K562 (cell line): ENCODE measurements at regions not wholly inside any gene's neighbourhood (a gene's known extent, or its start where the extent isn't known, plus 50 kb on each side); places are given as distances from the start of the nearest gene placed in this dataset.

Source experiments
- ATAC-seq: fragments of 200-7000 bp; cut with Tn5 transposase; 3 replicates; pipeline ENCODE4 v1.9.1; 2020; ENCODE audit warnings: moderate library complexity
- BruUV-seq: library from RNA; stranded (reverse); fragments of 400-500 nt; replicated peaks from 2 replicates; lab custom pipeline; 2021; lab: Mats Ljungman, UMichigan
- CTCF ChIA-PET: fragments of 300-600 bp; formaldehyde crosslinking; extraction: SDS; loops from one replicate; lab custom pipeline; 2021; ENCODE audit warnings: low intra/inter-chr PET ratio; lab: Yijun Ruan, JAX
- POLR2A ChIA-PET: fragments of 300-600, 350-650 bp; sonication (Branson Sonifier 250); formaldehyde crosslinking; extraction: SDS; loops from one replicate; lab custom pipeline; 2021; ENCODE audit warnings: antibody characterized with exemption, inconsistent platforms; lab: Yijun Ruan, JAX
- DNase-seq, 4 experiments: peaks; one replicate each; pipeline versions ENCODE4 v3.0.0 to v3.0.0-alpha.2; 2011 to 2018; ENCODE audit warnings: low spot score in 3 of 4, mixed read lengths in 3 of 4; ENCODE audit errors: extremely low read depth in 1 of 4
- FAIRE-seq: peaks from 2 replicates; lab custom pipeline; 2011; peaks lifted over from hg19 to GRCh38; lab: Jason Lieb, UNC
- H2AFZ ChIP-seq: 2 replicates; pipeline ENCODE4 v1.6.0; 2011; ENCODE audit warnings: low read depth, low read length, control low read depth, inconsistent platforms
- H3K27ac ChIP-seq: fragments of 200-600 bp; 3 replicates; pipeline ENCODE4 v1.8.0; 2011; ENCODE audit warnings: low read depth, mild to moderate bottlenecking, control low read depth, inconsistent platforms, low read length, moderate library complexity, mixed read lengths; ENCODE audit errors: extremely low read depth
- H3K27me3 ChIP-seq, 2 experiments: fragments of 300-600 bp in 1 of 2; 2 replicates in 1 of 2; 3 replicates in 1 of 2; pipeline versions ENCODE4 v1.6.0 to v1.8.0; 2011; ENCODE audit warnings: inconsistent platforms in 2 of 2, low read length in 2 of 2, mild to moderate bottlenecking in 1 of 2, mixed read lengths in 1 of 2, moderate library complexity in 1 of 2; ENCODE audit not compliant: control insufficient read depth in 2 of 2, insufficient read depth in 2 of 2
- H3K36me3 ChIP-seq: fragments of 300-600 bp; 3 replicates; pipeline ENCODE4 v1.8.0; 2011; ENCODE audit warnings: mild to moderate bottlenecking, low read length, inconsistent platforms; ENCODE audit not compliant: control insufficient read depth, insufficient read depth
- H3K4me1 ChIP-seq, 2 experiments: fragments of 200-600 bp in 1 of 2; replicated peaks in 1 of 2; 2 replicates in 1 of 2; 3 replicates in 1 of 2; pipeline versions ENCODE4 v1.5.1 to v1.8.0; 2011; ENCODE audit warnings: inconsistent platforms in 2 of 2, low read length in 2 of 2, mild to moderate bottlenecking in 1 of 2, mixed read lengths in 1 of 2, moderate library complexity in 1 of 2; ENCODE audit not compliant: control insufficient read depth in 2 of 2, insufficient read depth in 2 of 2
- H3K4me2 ChIP-seq: 2 replicates; pipeline ENCODE4 v1.6.1; 2011; ENCODE audit warnings: low read length, control low read depth, inconsistent platforms, mixed read lengths; ENCODE audit not compliant: insufficient read depth
- H3K4me3 ChIP-seq: fragments of 200-600 bp; sonication (generic), shearing (Covaris generic); 2 replicates; pipeline ENCODE4 v1.5.1; 2016; ENCODE audit warnings: control low read depth, inconsistent platforms
- H3K79me2 ChIP-seq: fragments of 200-600 bp; 3 replicates; pipeline ENCODE4 v1.8.0; 2011; ENCODE audit warnings: low read length, inconsistent platforms; ENCODE audit not compliant: control insufficient read depth, insufficient read depth
- H3K9ac ChIP-seq, 2 experiments: 2 replicates each; pipeline versions ENCODE4 v1.6.0 to v1.6.1; 2011; ENCODE audit warnings: low read depth in 2 of 2, low read length in 2 of 2, control low read depth in 1 of 2, inconsistent platforms in 1 of 2, mild to moderate bottlenecking in 1 of 2, mixed read lengths in 1 of 2; ENCODE audit not compliant: insufficient read depth in 1 of 2
- H3K9me1 ChIP-seq: one replicate; pipeline ENCODE4 v1.6.0; 2011; ENCODE audit warnings: inconsistent platforms, mild to moderate bottlenecking, low read length, moderate library complexity; ENCODE audit not compliant: control insufficient read depth, insufficient read depth
- H3K9me3 ChIP-seq: replicated peaks from 2 replicates; pipeline ENCODE4 v1.5.1; 2011; ENCODE audit warnings: low read depth, low read length, inconsistent platforms; ENCODE audit not compliant: control insufficient read depth, insufficient read depth
- H4K20me1 ChIP-seq: replicated peaks from 2 replicates; pipeline ENCODE4 v1.6.1; 2011; ENCODE audit warnings: low read length, inconsistent platforms, mixed read lengths; ENCODE audit not compliant: control insufficient read depth, insufficient read depth
- CREB1 ChIP-seq, 2 experiments: sonication (generic) in 1 of 2; formaldehyde crosslinking in 1 of 2; IDR thresholded peaks; 2 replicates each; pipeline versions ENCODE4 v1.6.1 to v1.8.0; 2012 to 2022; ENCODE audit warnings: inconsistent platforms in 1 of 2, mild to moderate bottlenecking in 1 of 2, missing genetic modification reagents in 1 of 2, moderate library complexity in 1 of 2
- CREB3L1 ChIP-seq: fragments of 450-650 bp; IDR thresholded peaks from 2 replicates; pipeline ENCODE4 v1.6.1; 2014; ENCODE audit warnings: low read depth, mild to moderate bottlenecking, moderate library complexity, borderline replicate concordance
- HMGN3 ChIP-seq: IDR thresholded peaks from 2 replicates; pipeline ENCODE4 v1.6.1; 2011; ENCODE audit warnings: borderline replicate concordance, low read depth, mild to moderate bottlenecking, mixed read lengths, low read length; ENCODE audit not compliant: insufficient read length; ENCODE audit errors: extremely low read depth
- HNRNPK ChIP-seq: fragments of 200-400 bp; formaldehyde crosslinking; IDR thresholded peaks from one replicate; pipeline ENCODE4 v1.6.1; 2018; ENCODE audit warnings: mild to moderate bottlenecking, low read depth, low read length; ENCODE audit not compliant: poor library complexity, severe bottlenecking
- SMARCE1 ChIP-seq: fragments of 450-650 bp; IDR thresholded peaks from 2 replicates; pipeline ENCODE4 v1.7.1; 2016; ENCODE audit warnings: mild to moderate bottlenecking
- SP1 ChIP-seq: sonication (generic); formaldehyde crosslinking; IDR thresholded peaks from 2 replicates; pipeline ENCODE4 v1.8.1; 2022; ENCODE audit warnings: mild to moderate bottlenecking, missing genetic modification reagents
- TCF15 ChIP-seq: fragments of 250-450 bp; sonication (Bioruptor Pico); IDR thresholded peaks from 2 replicates; pipeline ENCODE4 v1.8.0; 2022; ENCODE audit warnings: moderate library complexity, mild to moderate bottlenecking, inconsistent platforms
- TCF7 ChIP-seq: sonication (generic); IDR thresholded peaks from 2 replicates; pipeline ENCODE4 v1.6.1; 2016; ENCODE audit warnings: antibody characterized with exemption, borderline replicate concordance
- TFE3 ChIP-seq: fragments of 450-650 bp; formaldehyde crosslinking; IDR thresholded peaks from 2 replicates; pipeline ENCODE4 v1.4.0; 2020; ENCODE audit warnings: mild to moderate bottlenecking, mixed read lengths
- ZBTB17 ChIP-seq: fragments of 450-650 bp; formaldehyde crosslinking; IDR thresholded peaks from 2 replicates; pipeline ENCODE4 v1.4.0; 2020; ENCODE audit warnings: mild to moderate bottlenecking
- ZKSCAN8 ChIP-seq: fragments of 200-800 bp; sonication (Bioruptor generic); IDR thresholded peaks from 2 replicates; pipeline ENCODE4 v1.6.1; 2016; ENCODE audit warnings: missing genetic modification characterization, missing compliant biosample characterization
- ZNF133 ChIP-seq: fragments of 250-450 bp; sonication (Bioruptor Pico); IDR thresholded peaks from 2 replicates; pipeline ENCODE4 v1.4.0; 2020; ENCODE audit warnings: mild to moderate bottlenecking
- ZNF324 ChIP-seq: fragments of 250-450 bp; sonication (Bioruptor Pico); IDR thresholded peaks from 2 replicates; pipeline ENCODE4 v1.4.0; 2020; ENCODE audit warnings: mild to moderate bottlenecking
- ZNF589 ChIP-seq: fragments of 200-800 bp; sonication (Bioruptor generic); IDR thresholded peaks from 2 replicates; pipeline ENCODE4 v1.6.1; 2016; ENCODE audit warnings: low read depth, missing genetic modification characterization, missing compliant biosample characterization
- WGBS: fragments of 100-300 bp; shearing (Covaris generic); methylation state at CpG from one replicate; pipeline ENCODE4 v1.1.6; 2016; ENCODE audit warnings: low coverage, mixed read lengths; ENCODE audit not compliant: insufficient coverage; ENCODE audit errors: missing lambda C conversion rate; 5-methylcytosine and 5-hydroxymethylcytosine counted together
- in situ Hi-C: fragments of 300-500 bp; cut with MboI; formaldehyde crosslinking; loops from 4 replicates; pipeline ENCODE4 v1.15.0; 2018; ENCODE audit warnings: inconsistent platforms, mixed read lengths
- intact Hi-C: fragments of 100-400 bp; cut with micrococcal nuclease; formaldehyde crosslinking; loops from 2 replicates; pipeline ENCODE4 v1.14.2; 2022

DNA sequence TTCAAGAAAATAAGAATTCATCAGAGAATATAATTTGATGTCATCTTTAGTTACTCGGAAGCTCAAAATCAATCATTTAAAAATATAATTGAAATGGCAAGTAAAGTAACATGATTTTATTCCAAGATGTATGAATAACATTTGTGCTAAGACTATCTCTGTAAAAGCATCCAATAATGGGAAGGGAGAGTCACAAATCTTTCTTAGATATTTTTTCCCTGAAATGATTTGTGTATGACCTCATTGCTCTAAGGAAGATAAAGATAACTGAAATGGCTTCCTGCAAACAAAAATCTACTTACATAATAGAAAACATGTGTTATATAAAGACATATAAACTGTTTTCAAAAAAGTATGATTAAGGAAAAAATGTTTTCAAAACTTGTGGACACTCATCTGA, 97.4 kb upstream of the FGF10 start:
- Histone ChIP-seq H3K9ac (no peak overlapping the region), H3K9me1 (no peaks in the 10 kb centered on the region), H3K9me3 (no peaks in the 10 kb centered on the region)
- no peak for FAIRE-seq
- intact Hi-C loops, result no loop called here
- no peak for DNase-seq
- POLR2A ChIA-PET, result no interaction called here
- no peak for TF ChIP-seq CREB1 (IDR thresholded peaks at IDR 0.05)
- no peak for TF ChIP-seq CREB1 (CRISPR knock-in tag; IDR thresholded peaks at IDR 0.05)
- no peak for TF ChIP-seq TCF7
- TF ChIP-seq ZNF324 (CRISPR knock-in tag), result no peak
- no peak for TF ChIP-seq SP1 (CRISPR knock-in tag)
- no peak for TF ChIP-seq ZNF133
- TF ChIP-seq ZBTB17, result no peak
- TF ChIP-seq, all 486 proteins: peak for 0
- in situ Hi-C loops, result no loop called here
- no peak overlapping the region for H2AFZ ChIP-seq
- H3K4me1 ChIP-seq, result no peaks in the 10 kb centered on the region
- CTCF ChIA-PET, result no interaction called here
- no peak overlapping the region for H3K27ac ChIP-seq
- H3K27me3 ChIP-seq, result no peaks in the 10 kb centered on the region
- H3K36me3 ChIP-seq, result no peaks in the 10 kb centered on the region
- no peak overlapping the region for H3K4me2 ChIP-seq
- H3K4me3 ChIP-seq, result no peak overlapping the region
- no peaks in the 10 kb centered on the region for H4K20me1 ChIP-seq
- H3K79me2 ChIP-seq, result no peaks in the 10 kb centered on the region
- BruUV-seq, result no TSS peak
- no peak for ATAC-seq
- 0% methylated on average over 1 of the region's 1 CpG for WGBS

GRCh38 chr5:44454002-44454401, 64.8 kb upstream of the FGF10 start:
- FAIRE-seq (no peak), DNase-seq (no peak), ATAC-seq (no peak)
- Histone ChIP-seq H4K20me1 (no peaks in the 10 kb centered on the region), H3K79me2 (no peaks in the 10 kb centered on the region), H3K9ac (no peak overlapping the region), H3K9me3 (no peaks in the 10 kb centered on the region), H3K4me1 (no peaks in the 10 kb centered on the region), H3K4me2 (no peak overlapping the region), H3K27me3 (no peaks in the 10 kb centered on the region), H3K9me1 (no peaks in the 10 kb centered on the region), H3K4me3 (no peak overlapping the region), H3K27ac (no peak overlapping the region), H2AFZ (no peak overlapping the region), H3K36me3 (no peaks in the 10 kb centered on the region)
- in situ Hi-C loops (no loop called here), intact Hi-C loops (no loop called here)
- POLR2A ChIA-PET, result no interaction called here
- WGBS, result 0% methylated on average over 4 of the region's 4 CpGs
- CTCF ChIA-PET, result no interaction called here
- no TSS peak for BruUV-seq
- TF ChIP-seq TFE3 (CRISPR knock-in tag) (no peak), ZNF589 (CRISPR knock-in tag) (no peak), TCF15 (CRISPR knock-in tag) (no peak), SMARCE1 (no peak), HMGN3 (no peak), CREB3L1 (no peak), HNRNPK (no peak), ZKSCAN8 (CRISPR knock-in tag) (no peak)
